Thoracic aorta (tissue), 2 donors: ENCODE measurements at regions not wholly inside any gene's neighbourhood (a gene's known extent, or its start where the extent isn't known, plus 50 kb on each side); places are given as distances from the start of the nearest gene placed in this dataset.

Experiments used
- ATAC-seq: fragments of 150-250 bp; one replicate; pipeline ENCODE4 v1.8.0; 2017; ENCODE audit warnings: low read depth; ENCODE audit not compliant: insufficient number of reproducible peaks, low FRiP score
- DNase-seq: peaks from one replicate; pipeline ENCODE4 v3.0.0-alpha.2; 2020; ENCODE audit warnings: low spot score
- H3K27ac ChIP-seq, 2 donors: fragments of 200-600 bp; sonication (generic); 1 replicate in 1 of 2; 2 replicates in 1 of 2; pipeline ENCODE4 v1.5.1; 2016; ENCODE audit warnings: mild to moderate bottlenecking in 2 of 2, moderate library complexity in 2 of 2
- H3K27me3 ChIP-seq: fragments of 200-600 bp; sonication (generic); replicated peaks from 2 replicates; pipeline ENCODE4 v1.6.0; 2016; ENCODE audit warnings: mild to moderate bottlenecking; ENCODE audit not compliant: insufficient read depth
- H3K36me3 ChIP-seq: fragments of 200-600 bp; sonication (generic); one replicate; pipeline ENCODE4 v1.5.1; 2016
- H3K4me1 ChIP-seq, 2 donors: fragments of 200-600 bp; sonication (generic); 1 replicate in 1 of 2; 2 replicates in 1 of 2; pipeline versions ENCODE4 v1.5.1 to v1.6.0; 2016; ENCODE audit warnings: low read depth in 2 of 2, mild to moderate bottlenecking in 1 of 2; ENCODE audit not compliant: control insufficient read depth in 1 of 2
- H3K4me3 ChIP-seq: fragments of 200-600 bp; sonication (generic); 2 replicates; pipeline ENCODE4 v1.5.1; 2016; ENCODE audit warnings: mild to moderate bottlenecking
- H3K9me3 ChIP-seq: fragments of 200-600 bp; sonication (generic); 2 replicates; pipeline ENCODE4 v1.5.1; 2016
- TF ChIP-seq, protein P1 (sequence below): fragments of 200-600 bp; sonication (generic); IDR thresholded peaks from one replicate; pipeline ENCODE4 v1.5.1; 2019; ENCODE audit warnings: antibody characterized with exemption

DNA sequence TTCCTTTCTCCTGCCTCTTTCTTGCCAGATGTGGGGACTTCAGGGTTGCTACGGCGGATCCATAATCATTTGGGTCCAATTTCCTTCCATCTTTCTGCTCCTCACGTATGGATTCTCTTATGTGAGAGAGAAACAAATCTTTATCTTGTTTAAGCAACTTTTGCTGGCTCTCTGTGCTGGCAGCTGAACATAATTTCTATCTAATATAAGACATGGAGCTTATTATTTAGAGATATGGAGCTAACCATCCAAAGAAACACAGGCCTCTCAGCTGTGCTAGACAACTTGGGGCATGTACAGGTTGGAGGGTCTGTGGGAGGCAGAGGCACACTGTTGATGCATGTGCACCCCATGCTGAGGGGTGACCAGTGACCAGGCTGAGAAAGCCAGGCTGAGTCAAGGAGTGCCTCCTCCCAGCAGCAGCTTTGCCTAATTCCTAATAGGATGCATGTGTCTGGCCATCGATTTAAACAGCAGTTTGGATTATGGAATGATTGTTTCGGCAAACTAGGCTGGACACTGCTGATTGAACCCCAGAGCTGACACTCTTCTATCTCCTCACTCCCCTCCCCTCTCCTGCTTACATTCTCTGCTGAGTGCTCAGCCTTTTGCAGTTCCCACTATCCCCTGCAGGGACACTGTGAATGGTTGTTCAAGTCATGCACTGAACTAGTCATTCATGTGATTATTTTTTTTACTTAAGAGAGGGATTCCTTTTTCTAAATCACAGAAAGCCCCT is 195.8 kb downstream of the ERCC6L2 start:
- Histone ChIP-seq H3K27me3 (no peaks in the 10 kb centered on the region), H3K27ac (no peak overlapping the region), H3K36me3 (no peaks in the 10 kb centered on the region), H3K4me3 (no peak overlapping the region), H3K9me3 (no peaks in the 10 kb centered on the region), H3K4me1 (peaks cover 7 to 46% of the 10 kb centered on the region in 2 donors)
- TF ChIP-seq, protein P1, sequence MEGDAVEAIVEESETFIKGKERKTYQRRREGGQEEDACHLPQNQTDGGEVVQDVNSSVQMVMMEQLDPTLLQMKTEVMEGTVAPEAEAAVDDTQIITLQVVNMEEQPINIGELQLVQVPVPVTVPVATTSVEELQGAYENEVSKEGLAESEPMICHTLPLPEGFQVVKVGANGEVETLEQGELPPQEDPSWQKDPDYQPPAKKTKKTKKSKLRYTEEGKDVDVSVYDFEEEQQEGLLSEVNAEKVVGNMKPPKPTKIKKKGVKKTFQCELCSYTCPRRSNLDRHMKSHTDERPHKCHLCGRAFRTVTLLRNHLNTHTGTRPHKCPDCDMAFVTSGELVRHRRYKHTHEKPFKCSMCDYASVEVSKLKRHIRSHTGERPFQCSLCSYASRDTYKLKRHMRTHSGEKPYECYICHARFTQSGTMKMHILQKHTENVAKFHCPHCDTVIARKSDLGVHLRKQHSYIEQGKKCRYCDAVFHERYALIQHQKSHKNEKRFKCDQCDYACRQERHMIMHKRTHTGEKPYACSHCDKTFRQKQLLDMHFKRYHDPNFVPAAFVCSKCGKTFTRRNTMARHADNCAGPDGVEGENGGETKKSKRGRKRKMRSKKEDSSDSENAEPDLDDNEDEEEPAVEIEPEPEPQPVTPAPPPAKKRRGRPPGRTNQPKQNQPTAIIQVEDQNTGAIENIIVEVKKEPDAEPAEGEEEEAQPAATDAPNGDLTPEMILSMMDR = peak; percentile 34
- DNase-seq = no peak
- no peak for ATAC-seq

- DNase-seq (no peak), ATAC-seq (no peak)
- no peak overlapping the region for H3K27ac ChIP-seq
- no peaks in the 10 kb centered on the region for H3K9me3 ChIP-seq
- TF ChIP-seq, protein P1 = no peak
- no peaks in the 10 kb centered on the region for H3K36me3 ChIP-seq
- H3K27me3 ChIP-seq = no peaks in the 10 kb centered on the region
- H3K4me3 ChIP-seq = no peak overlapping the region
- peaks cover 7 to 59% of the 10 kb centered on the region in 2 donors for H3K4me1 ChIP-seq
Observed at GRCh38 chr9:96069629-96070220, 194.2 kb downstream of the ERCC6L2 start.

- Histone ChIP-seq H3K4me1 (peaks cover 7 to 58% of the 10 kb centered on the region in 2 donors), H3K27ac (no peak overlapping the region), H3K27me3 (no peaks in the 10 kb centered on the region), H3K4me3 (no peak overlapping the region), H3K36me3 (no peaks in the 10 kb centered on the region), H3K9me3 (no peaks in the 10 kb centered on the region)
- ATAC-seq (no peak), DNase-seq (no peak)
- TF ChIP-seq, protein P1 = no peak
Observed at GRCh38 chr9:96068511-96068910, 193.0 kb downstream of the ERCC6L2 start.

GRCh38 chr9:96067600-96067999 is 192.1 kb downstream of the ERCC6L2 start:
- no peaks in the 10 kb centered on the region for H3K27me3 ChIP-seq
- no peak for ATAC-seq
- no peaks in the 10 kb centered on the region for H3K9me3 ChIP-seq
- TF ChIP-seq, protein P1 = no peak
- DNase-seq = no peak
- no peaks in the 10 kb centered on the region for H3K36me3 ChIP-seq
- H3K4me3 ChIP-seq = no peak overlapping the region
- peak overlapping the region in 1 of 2 donors; percentile 66 for H3K27ac ChIP-seq
- H3K4me1 ChIP-seq = peaks cover 7 to 52% of the 10 kb centered on the region in 2 donors

- no peak for ATAC-seq
- no peak overlapping the region for H3K4me3 ChIP-seq
- peak overlapping the region; percentile 2 to 66 for H3K27ac ChIP-seq
- H3K27me3 ChIP-seq = no peaks in the 10 kb centered on the region
- H3K9me3 ChIP-seq = no peaks in the 10 kb centered on the region
- H3K36me3 ChIP-seq = no peaks in the 10 kb centered on the region
- TF ChIP-seq, protein P1 = no peak
- H3K4me1 ChIP-seq = peaks cover 7 to 55% of the 10 kb centered on the region in 2 donors
- DNase-seq = no peak
Observed at GRCh38 chr9:96067004-96067403, 191.5 kb downstream of the ERCC6L2 start.
